Neural progenitor cell (in vitro differentiated cells): ENCODE measurements at regions not wholly inside any gene's neighbourhood (a gene's known extent, or its start where the extent isn't known, plus 50 kb on each side); places are given as distances from the start of the nearest gene placed in this dataset.

Experiments
- CTCF ChIP-seq: fragments of 200-600 bp; sonication (generic); IDR thresholded peaks from 2 replicates; pipeline ENCODE4 v1.5.1; 2017; ENCODE audit warnings: antibody characterized with exemption, mild to moderate bottlenecking
- EZH2 ChIP-seq: fragments of 200-600 bp; sonication (generic); IDR thresholded peaks from 2 replicates; pipeline ENCODE4 v1.6.1; 2017; ENCODE audit warnings: antibody characterized with exemption, mild to moderate bottlenecking, moderate library complexity

GRCh38 chr1:188594542-188595235, 1765.9 kb downstream of the PLA2G4A start:
- peak; percentile 52 for TF ChIP-seq CTCF
- TF ChIP-seq EZH2, result no peak
